ENCODE measurements at regions not wholly inside any gene's neighbourhood (a gene's known extent, or its start where the extent isn't known, plus 50 kb on each side); places are given as distances from the start of the nearest gene placed in this dataset.

GRCh38 chr6:92589996-92590395, 829.4 kb downstream of the EPHA7 start:
- TF ChIP-seq, protein P1, sequence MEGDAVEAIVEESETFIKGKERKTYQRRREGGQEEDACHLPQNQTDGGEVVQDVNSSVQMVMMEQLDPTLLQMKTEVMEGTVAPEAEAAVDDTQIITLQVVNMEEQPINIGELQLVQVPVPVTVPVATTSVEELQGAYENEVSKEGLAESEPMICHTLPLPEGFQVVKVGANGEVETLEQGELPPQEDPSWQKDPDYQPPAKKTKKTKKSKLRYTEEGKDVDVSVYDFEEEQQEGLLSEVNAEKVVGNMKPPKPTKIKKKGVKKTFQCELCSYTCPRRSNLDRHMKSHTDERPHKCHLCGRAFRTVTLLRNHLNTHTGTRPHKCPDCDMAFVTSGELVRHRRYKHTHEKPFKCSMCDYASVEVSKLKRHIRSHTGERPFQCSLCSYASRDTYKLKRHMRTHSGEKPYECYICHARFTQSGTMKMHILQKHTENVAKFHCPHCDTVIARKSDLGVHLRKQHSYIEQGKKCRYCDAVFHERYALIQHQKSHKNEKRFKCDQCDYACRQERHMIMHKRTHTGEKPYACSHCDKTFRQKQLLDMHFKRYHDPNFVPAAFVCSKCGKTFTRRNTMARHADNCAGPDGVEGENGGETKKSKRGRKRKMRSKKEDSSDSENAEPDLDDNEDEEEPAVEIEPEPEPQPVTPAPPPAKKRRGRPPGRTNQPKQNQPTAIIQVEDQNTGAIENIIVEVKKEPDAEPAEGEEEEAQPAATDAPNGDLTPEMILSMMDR (IDR thresholded peaks at IDR 0.05; ENCODE audit: low read depth, low read length), result no peak
- TF ChIP-seq EZH2phosphoT487 (IDR thresholded peaks at IDR 0.05; ENCODE audit: low read depth), result no peak

Measured in OCI-LY3 (cell line).